Esophagus muscularis mucosa (tissue), 4 donors: ENCODE measurements at regions not wholly inside any gene's neighbourhood (a gene's known extent, or its start where the extent isn't known, plus 50 kb on each side); places are given as distances from the start of the nearest gene placed in this dataset.

Source experiments
- EP300 ChIP-seq: sonication (generic); formaldehyde crosslinking; IDR thresholded peaks from one replicate; pipeline ENCODE4 v1.6.1; 2017; ENCODE audit warnings: antibody characterized with exemption
- POLR2AphosphoS5 ChIP-seq, 2 donors: sonication (generic); formaldehyde crosslinking; IDR thresholded peaks; one replicate each; pipeline ENCODE4 v1.6.1; 2017; ENCODE audit warnings: antibody characterized with exemption in 2 of 2
- TF ChIP-seq, protein P1 (sequence below), 3 experiments: fragments of 200-600 bp in 2 of 3; fragments of 450-650 bp in 1 of 3; sonication (generic) in 2 of 3; IDR thresholded peaks; one replicate each; pipeline ENCODE4 v1.5.1; 2017 to 2019; ENCODE audit warnings: antibody characterized with exemption in 3 of 3, mild to moderate bottlenecking in 2 of 3, moderate library complexity in 1 of 3

DNA sequence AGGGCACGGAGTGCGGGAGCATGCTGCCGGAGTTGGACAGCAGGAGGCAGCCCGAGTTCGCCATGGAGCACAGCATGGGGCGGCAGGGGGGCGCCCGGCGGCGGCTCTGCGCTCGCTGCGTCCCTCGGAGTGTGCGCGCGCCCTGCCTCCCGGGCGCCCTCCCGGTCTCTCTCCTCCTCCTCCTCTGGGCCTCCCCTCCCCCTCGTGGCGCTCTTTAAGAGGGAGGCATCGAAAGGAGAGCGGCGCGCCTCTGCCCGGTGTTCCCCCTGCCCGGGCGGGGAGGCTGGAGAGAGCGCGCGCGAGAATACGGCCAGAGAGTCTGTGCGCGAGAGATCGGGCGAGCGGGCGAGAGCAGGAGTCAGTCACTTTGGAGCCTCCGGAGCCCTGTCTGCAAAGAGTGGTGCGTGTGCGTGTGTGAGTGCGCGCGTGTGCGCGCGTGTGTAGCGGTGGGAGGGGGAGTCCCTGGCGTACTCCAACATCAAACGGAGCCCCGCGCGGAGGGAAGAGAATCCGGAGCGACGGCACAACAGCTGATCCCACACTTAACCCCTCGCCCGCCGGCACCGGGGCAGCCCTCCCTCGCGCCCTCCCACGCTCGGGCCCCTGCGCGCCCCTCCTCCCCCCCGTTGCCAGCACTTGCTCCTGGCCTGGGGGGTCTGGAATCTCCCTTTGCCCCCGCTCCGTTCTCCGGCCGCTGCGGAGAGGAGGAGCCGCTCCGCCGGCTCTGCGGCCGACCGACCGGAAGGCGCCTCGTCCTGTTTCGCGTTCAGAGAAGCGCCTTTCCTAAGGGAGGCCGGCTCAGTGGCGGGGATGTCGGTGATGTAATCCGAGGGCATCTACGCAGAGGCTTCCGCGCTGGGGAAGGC is 108.9 kb downstream of the ENGASE start:
- TF ChIP-seq EP300 = no peak
- no peak for TF ChIP-seq POLR2AphosphoS5 (IDR thresholded peaks at IDR 0.05)
- TF ChIP-seq, protein P1, sequence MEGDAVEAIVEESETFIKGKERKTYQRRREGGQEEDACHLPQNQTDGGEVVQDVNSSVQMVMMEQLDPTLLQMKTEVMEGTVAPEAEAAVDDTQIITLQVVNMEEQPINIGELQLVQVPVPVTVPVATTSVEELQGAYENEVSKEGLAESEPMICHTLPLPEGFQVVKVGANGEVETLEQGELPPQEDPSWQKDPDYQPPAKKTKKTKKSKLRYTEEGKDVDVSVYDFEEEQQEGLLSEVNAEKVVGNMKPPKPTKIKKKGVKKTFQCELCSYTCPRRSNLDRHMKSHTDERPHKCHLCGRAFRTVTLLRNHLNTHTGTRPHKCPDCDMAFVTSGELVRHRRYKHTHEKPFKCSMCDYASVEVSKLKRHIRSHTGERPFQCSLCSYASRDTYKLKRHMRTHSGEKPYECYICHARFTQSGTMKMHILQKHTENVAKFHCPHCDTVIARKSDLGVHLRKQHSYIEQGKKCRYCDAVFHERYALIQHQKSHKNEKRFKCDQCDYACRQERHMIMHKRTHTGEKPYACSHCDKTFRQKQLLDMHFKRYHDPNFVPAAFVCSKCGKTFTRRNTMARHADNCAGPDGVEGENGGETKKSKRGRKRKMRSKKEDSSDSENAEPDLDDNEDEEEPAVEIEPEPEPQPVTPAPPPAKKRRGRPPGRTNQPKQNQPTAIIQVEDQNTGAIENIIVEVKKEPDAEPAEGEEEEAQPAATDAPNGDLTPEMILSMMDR (IDR thresholded peaks at IDR 0.05) = no peak
